Astrocyte of the spinal cord (primary cell): ENCODE measurements at regions not wholly inside any gene's neighbourhood (a gene's known extent, or its start where the extent isn't known, plus 50 kb on each side); places are given as distances from the start of the nearest gene placed in this dataset.

Experiments
- DNase-seq: peaks from one replicate; pipeline ENCODE4 v3.0.0; 2011; ENCODE audit warnings: low read depth, low spot score
- H3K4me3 ChIP-seq: 2 replicates; pipeline ENCODE4 v1.5.1; 2011; ENCODE audit warnings: low read depth, mild to moderate bottlenecking, low read length, moderate library complexity
- in situ Hi-C: cut with HindIII; loops from 2 replicates; pipeline ENCODE4 v1.10.0; 2017; ENCODE audit warnings: low sequenced_read_pairs
- TF ChIP-seq, protein P1 (sequence below): IDR thresholded peaks from 2 replicates; pipeline ENCODE4 v1.5.1; 2012; ENCODE audit warnings: low read depth, mild to moderate bottlenecking, low read length, inconsistent platforms

DNA sequence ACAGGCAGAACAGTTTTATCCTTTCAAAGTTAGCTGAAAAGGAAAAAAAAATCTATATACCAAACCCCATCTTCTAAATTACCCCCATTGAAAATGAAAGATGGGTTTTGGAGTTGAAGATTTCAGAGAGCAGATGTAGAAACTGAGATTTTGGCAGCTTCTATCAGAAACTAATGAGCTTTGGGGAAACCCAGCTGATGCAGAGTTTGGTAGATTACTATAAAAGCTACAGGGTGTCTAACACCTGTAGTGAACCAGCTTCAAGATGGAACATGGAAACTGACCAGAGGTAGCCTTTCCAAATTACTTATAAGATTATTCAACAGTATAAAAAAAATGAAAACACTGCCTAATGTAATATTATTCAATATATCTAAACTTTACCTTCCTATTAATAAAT is 583.1 kb downstream of the XIRP2 start:
- no peak overlapping the region for H3K4me3 ChIP-seq
- no peak for DNase-seq
- TF ChIP-seq, protein P1, sequence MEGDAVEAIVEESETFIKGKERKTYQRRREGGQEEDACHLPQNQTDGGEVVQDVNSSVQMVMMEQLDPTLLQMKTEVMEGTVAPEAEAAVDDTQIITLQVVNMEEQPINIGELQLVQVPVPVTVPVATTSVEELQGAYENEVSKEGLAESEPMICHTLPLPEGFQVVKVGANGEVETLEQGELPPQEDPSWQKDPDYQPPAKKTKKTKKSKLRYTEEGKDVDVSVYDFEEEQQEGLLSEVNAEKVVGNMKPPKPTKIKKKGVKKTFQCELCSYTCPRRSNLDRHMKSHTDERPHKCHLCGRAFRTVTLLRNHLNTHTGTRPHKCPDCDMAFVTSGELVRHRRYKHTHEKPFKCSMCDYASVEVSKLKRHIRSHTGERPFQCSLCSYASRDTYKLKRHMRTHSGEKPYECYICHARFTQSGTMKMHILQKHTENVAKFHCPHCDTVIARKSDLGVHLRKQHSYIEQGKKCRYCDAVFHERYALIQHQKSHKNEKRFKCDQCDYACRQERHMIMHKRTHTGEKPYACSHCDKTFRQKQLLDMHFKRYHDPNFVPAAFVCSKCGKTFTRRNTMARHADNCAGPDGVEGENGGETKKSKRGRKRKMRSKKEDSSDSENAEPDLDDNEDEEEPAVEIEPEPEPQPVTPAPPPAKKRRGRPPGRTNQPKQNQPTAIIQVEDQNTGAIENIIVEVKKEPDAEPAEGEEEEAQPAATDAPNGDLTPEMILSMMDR = no peak
- in situ Hi-C loops = no loop called here

DNA sequence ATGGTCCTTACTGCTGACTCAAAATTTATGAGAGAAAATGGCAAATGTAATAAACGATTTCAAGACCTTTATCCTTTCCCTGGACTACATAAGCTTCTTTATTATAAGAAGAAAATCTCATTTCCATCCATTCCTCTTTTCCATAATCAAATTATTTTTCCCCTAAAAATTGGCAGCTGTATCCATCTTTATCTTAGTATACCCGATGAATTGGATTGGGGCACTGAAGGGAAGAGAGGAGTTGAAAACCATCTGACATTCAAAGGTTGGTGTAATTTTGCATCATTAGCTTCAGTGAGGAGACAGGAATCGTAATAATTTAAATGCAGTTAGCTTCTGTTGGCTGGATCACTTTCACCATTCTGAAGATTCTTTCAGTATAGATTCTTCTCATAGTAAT is 574.1 kb downstream of the XIRP2 start:
- no peak for DNase-seq
- H3K4me3 ChIP-seq = no peak overlapping the region
- TF ChIP-seq, protein P1 = no peak
- in situ Hi-C loops = no loop called here

DNA sequence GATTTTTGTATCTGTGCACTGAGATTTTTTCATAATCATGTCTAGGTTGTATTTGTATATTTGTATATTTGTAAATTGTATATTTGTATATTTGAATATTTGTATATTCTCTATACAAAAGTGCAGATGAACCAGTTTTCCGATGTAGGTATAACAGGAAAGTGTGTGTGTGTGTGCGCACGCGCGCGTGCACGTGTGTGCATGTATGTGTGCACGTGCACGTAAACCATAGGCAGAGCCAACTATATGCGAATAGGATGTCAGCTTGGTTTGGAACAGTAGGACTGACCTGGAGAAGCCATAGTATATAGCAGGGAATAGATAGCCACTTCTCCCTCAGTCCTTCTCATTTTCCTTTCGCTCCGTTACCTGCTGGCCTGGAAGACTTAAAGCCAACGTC is 565.8 kb downstream of the XIRP2 start:
- TF ChIP-seq, protein P1 = no peak
- DNase-seq = no peak
- in situ Hi-C loops = no loop called here
- H3K4me3 ChIP-seq = no peak overlapping the region

DNA sequence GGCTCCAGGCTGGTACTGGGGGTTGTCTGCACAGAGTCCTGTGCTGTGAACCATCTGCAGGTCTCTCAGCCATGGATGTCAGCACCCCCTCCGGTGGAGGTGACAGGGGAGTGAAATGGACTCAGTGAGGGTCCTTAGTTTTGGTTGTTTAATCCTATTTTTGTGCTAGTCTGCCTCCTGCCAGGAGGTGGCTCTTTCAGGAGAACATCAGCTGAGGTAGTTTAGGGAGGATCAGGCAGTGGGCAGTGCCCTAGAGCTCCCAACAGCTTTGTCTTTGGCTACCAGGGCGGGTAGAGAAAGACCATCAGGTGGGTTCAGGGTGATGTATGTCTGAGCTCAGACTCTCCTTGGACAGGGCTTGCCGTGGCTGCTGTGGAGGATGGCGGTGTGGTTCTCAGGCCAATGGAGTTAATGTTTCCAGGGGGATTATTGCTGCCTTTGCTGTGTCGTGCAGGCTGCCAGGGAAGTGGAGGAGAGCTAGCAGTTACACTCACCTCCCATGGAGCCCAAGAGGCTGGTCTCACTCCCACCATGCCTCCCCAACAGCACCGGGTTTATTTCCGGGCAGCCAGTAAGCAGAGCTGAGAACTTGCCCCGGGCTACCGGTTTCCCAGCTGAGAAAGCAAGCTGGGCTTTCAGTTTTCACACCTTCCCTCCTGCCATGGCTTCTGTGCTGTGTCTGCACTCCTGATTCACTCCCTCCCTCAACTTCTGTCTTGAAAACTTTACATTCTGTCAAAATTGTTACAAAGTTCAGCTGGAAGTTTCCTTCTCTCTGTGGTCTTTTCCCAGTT is 563.4 kb downstream of the XIRP2 start:
- TF ChIP-seq, protein P1 = no peak
- in situ Hi-C loops = no loop called here
- DNase-seq = no peak
- H3K4me3 ChIP-seq = no peak overlapping the region

DNA sequence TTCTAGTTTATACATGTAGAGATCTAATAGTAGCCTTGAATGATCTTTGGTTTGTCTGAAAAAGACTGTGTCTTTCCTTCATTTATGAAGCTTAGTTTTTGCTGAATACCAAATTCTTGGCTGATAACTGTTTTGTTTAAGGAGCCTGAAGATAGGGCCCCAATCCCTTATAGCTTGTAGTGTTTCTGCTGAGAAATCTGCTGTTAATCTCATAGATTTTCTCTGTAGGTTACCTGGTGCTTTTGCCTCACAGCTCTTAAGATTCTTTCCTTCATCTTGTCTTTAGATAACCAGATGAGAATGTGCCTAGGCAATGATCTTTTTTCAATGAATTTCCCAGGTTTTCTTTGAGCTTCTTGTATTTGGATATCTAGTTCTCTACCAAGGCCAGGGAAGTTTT is 562.1 kb downstream of the XIRP2 start:
- no peak overlapping the region for H3K4me3 ChIP-seq
- TF ChIP-seq, protein P1 = no peak
- in situ Hi-C loops = no loop called here
- no peak for DNase-seq

DNA sequence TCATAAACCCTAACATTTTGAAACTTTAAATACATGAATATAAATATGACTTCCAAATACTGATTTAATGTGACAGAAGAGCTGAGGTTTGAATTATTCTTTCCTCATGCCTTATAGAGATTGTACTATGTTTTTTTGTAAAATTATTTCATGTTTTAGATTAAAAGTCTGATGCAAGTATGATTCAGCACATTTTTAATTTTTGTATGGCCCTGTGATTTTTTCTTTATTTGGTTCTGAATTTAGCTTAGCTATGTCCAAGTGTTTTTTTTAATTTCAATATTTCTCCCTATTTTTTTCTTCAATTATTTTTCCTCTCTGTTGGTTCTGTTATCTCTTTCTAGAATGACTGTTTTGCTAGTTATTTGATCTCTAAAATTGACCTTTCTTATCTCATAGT is 552.1 kb downstream of the XIRP2 start:
- TF ChIP-seq, protein P1 = no peak
- no peak for DNase-seq
- H3K4me3 ChIP-seq = no peak overlapping the region
- in situ Hi-C loops = no loop called here
